GM18508 (cell line): ENCODE measurements at regions not wholly inside any gene's neighbourhood (a gene's known extent, or its start where the extent isn't known, plus 50 kb on each side); places are given as distances from the start of the nearest gene placed in this dataset.

Source experiments
- ATAC-seq: cut with Tn5 transposase; IDR thresholded peaks from one replicate; pipeline ENCODE4 v1.9.1; 2021; ENCODE audit warnings: moderate number of reproducible peaks; ENCODE audit not compliant: insufficient read depth, unreplicated experiment

DNA sequence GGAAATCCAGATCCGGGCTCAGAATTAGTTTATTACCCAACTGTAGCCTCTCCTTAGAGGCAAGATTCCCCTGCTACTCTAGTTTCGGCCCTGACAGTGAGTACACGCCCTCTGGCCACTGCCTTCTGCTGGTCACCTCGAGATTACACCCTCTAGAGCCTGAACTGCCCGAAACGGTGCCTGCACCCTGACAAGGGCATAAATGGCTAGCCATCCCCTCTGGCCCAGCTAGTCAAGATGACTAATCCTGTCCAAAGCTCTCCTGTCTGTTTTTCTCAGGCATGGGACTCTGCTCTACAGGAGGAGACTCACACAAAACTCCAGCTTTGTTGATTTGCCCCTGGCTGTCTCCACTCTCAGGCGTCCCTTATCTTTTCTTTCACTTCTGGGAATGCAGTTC lies 150.5 kb upstream of the UBE2E2 start:
- ATAC-seq = no peak

DNA sequence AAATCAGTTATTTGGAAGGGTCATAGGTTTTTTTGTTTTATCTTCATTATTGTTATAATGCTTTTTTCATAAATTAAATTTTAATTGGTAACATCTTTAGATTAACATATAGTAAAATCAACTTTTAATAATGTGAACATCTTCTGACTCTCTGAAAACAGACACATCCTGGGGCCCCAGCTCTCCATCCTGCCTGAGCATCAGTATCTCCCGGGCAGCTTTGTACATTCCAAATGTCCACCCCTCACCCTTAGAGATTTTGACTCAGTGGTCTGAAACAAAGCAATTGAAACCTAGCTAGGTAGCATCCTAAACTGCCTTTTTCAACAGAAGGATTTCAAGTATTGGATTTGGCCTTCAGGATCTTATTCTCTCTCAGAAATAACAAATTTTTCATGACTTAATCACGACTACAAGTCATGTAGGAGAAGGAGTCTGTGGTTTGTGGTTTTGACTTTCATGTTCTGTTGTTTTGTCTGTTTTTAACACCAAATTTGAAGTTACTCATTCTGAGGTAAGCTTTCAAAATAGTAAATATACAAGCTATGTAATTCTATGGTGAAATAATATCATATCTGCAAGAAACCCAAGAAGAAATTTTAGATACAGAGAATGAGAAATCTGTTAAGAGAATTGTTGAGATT lies 147.3 kb upstream of the UBE2E2 start:
- ATAC-seq = peak; percentile 78

DNA sequence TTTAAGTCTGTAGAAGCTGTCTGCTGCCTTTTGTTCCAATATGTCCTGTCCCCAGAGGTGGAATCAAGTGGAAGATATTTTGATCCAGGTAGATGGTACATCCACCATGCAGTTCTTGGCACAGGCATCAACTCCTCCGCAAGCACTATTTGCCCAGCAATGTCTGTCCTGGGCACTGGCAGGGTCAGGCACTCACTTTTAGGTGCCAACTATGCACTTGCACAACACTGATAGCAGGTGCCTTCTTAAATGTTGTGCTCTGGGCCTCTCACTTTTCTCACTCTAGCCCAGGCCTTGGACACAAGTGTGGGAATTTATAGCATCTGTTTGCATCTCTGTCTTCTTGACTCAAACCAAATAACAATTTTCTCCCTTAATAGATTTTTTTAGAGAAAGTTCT lies 140.5 kb upstream of the UBE2E2 start:
- ATAC-seq = no peak

DNA sequence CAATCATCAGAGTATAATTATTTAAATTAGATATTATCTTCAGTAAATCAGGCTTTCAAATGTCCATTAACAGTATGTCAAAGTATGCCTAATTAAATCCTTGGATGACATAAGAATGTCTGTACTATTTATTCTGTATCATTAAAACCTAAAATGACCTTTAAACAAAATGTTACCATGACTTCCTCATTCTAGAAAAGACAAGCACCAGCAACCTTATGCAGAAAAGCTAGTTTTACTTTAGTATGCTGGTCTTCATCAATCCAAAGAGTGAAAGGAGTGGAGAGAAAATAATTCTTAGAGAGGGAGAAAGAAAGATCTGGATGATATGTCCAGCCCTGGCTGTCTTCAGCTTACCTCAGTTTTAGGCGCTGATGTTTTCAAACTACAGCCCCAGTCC lies 140.1 kb upstream of the UBE2E2 start:
- no peak for ATAC-seq

DNA sequence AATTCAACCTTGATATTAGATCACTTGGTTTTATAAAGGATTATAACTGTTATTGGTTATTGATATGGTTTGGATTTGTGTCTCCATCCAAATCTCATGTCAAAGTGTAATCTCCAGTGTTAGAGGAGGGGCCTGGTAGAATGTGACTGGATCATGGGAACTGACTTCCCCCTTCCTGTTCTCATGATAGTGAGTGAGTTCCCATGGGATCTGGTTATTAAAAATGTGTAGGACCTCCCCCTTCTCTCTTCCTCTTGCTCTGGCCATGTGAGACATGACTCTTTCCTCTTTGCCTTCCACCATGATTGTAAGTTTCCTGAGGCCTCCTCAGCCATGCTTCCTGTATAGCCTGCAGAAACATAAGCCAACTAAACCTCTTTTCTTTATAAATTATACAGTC lies 136.0 kb upstream of the UBE2E2 start:
- ATAC-seq = no peak

DNA sequence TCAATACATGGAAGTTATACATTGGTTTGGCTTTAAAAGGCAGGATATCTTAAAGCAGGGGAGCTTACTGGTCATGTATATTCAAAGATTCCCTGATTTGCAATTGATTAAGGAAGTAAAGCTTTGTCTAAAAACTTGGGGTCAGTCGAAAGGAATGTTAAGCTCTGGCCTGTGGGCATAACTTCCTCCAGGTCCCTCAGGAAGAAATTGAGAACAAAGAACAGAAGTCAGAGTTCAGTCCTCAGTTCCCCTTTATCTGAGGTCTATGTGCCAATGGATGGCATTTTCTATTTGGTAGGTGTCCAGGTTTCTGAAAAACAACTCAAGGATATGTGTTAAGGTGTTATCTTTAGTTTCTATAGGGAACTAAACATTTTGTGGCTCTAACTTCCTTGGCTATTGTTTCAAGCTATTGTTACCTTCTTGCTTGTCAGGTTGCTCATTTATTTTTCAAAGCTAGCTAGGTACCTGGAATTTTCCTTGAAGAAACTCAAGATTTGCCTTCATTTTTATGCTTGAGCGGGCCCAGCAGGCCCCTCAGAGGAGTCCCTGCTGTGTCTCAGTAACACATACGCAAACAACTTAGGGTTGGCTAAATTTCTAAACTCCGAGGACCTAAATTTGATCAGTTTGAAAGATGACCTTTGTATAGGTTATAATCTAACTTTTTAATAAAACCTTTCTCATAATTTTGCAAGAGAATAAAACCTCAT lies 135.0 kb upstream of the UBE2E2 start:
- no peak for ATAC-seq

DNA sequence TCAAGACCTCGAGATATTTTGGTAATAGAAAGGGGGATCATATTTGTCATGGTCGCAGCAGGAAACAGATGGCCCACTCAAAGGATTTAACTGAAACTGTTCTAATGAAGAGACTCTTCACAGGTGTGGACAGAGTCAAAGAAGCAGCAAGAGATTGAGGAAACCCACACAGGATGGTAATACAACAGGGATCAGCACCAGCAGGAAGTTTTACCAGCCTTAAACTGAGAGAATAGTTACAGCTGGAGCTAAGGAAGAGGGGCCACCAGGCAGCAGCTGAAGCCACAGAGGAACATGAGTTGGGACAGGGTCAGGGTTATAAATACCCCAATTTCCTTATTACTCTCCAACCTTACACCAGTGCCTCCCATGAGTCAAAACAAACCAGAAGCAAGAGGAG lies 131.8 kb upstream of the UBE2E2 start:
- ATAC-seq = peak; percentile 14

DNA sequence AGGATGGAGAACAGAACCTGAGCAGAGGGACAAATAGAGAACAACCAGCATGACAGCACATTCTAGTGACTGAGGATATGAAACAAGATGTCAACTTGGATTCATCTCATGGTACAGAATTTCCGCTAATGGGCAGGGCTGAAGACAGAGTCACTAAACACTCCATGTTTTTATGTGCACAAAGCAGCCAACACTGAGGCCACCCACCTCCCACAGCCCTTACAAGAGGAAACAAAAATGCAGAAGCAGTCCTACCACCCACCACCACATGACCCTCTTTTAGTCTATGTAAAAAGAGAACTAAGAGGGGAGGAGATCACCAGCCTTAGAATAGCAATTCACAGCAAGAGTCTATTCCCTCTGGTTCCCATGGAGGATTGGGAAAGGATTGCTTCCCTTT lies 131.4 kb upstream of the UBE2E2 start:
- peak; percentile 41 for ATAC-seq

DNA sequence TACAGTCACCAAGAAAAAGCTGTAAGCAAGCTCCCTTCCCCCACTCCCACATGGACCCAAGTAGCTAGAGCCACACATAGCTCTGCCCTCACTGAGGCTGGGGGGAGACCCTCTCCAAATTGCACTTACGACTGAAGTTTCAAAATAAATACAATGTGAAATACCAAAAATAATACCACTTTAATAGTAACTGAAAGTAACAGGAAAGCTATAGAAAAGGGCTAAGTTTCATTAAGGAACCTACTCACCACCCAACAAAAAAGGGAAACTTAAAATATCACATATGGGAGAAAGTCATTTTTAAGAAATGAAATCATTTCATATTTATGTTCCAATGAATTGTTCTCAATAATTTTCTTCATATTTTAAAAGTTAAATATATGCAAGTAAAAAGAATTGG lies 130.4 kb upstream of the UBE2E2 start:
- no peak for ATAC-seq

DNA sequence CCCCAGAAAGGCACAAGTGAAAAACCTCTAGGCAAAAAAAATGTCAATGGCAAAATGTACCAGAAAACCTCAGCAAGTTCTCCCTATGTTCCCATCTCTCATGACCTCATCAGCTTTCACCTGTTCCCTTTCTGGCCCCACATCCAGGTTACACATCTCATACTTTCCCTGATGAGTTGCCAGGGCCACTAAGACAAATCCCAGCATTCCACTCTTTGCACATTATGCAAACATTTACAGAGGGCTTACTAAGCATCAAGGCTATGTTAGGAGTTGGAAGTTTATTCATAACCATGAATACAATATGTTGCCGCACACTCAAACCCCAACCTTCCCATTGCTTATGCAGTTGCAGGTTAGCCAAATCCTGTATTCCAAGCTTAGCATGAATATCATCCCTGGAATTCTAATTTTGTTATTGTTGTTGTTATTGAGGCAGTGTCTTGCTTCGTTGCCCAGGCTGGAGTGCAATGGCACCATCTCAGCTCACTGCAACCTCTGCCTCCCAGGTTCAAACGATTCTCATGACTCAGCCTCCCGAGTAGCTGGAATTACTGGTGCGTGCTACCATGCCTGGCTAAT lies 129.3 kb upstream of the UBE2E2 start:
- no peak for ATAC-seq

DNA sequence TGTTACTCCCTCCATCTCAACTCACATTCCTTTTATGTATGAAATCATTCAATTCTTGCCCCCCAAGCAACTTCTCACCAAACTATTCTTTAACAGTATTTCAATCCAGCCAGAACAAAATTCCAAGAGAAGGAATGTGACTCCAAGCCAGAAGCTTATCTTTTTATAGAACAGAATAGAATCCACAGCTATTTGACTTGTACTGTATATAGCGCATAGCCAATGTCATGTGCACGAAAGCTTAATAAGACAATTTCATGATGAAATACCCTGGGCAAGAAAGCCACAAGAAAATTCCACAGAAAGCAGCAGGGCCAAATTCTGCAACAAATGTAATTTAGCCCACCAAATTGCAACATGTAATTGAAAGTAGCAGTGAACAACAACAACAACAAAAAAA lies 127.6 kb upstream of the UBE2E2 start:
- no peak for ATAC-seq

DNA sequence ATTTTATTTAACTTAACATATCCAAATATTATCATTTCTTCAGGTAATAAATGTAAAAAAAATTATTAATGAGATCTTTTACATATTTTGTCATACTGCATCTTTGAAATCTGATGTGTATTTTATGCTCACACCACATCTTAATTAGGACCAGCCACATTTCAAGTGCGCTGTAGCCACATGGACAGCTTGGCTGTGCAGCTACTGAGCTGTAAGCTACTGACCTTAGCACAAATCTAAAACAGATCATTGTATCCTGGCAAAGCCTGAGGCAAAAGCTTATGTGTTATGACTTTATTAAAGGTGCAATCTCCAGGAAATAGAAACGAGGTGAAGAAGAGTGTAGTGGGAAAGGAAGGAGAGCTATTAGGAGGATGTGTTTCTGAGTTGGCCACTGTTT lies 126.7 kb upstream of the UBE2E2 start:
- ATAC-seq = no peak

DNA sequence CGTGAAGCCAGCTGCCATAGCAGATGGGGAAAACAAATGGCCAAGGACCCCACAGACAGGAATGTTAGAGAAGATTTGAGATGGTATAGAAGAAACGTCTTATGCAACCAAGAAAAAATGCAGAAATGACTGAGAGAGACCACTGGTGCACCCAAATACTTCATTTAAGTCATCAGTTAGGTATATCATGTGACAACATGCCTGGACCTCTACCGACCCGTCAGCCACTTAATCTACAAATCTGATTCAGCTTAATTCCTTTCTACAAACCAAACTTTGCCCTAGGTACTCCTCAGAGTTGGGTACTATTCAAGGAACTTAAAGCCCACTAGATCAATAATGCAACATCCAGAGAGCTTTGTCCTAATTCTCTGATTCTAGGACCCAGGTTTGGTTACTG lies 126.0 kb upstream of the UBE2E2 start:
- no peak for ATAC-seq

DNA sequence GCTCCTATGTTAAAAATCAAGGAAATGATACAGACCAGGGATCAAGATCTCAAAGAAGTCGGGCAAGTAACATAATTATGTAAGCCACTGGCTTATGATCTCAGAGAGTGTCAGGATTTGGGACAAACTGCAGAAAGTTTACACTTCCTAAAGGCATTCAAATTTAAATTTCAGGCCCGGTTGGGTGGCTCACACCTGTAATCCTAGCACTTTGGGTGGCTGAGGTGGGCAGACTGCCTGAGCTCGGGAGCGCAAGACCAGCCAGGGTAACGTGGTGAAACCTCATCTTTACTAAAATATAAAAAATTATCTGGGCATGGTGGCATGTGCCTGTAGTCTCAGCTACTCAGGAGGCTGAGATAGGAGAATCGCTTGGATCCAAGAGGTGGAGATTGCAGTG lies 124.4 kb upstream of the UBE2E2 start:
- no peak for ATAC-seq

DNA sequence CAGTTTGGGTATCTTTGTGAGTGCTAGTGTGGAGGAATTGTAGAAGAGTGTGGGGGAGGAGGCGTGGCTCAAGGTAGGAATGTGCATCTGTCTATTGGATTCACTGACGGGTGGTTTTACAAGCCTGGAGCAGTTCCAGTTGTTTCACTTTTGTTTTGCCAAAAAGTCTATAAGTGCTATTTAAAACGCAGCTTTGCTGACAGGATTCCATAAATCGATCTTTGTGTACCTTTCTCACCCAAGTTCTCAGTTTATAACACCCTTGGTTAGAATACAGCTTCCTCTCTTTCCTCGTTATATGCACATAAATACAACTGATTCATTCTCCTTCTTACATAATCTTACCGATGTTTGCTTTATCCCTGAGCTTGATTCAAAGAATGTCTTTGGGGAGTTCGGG lies 123.2 kb upstream of the UBE2E2 start:
- ATAC-seq = no peak

DNA sequence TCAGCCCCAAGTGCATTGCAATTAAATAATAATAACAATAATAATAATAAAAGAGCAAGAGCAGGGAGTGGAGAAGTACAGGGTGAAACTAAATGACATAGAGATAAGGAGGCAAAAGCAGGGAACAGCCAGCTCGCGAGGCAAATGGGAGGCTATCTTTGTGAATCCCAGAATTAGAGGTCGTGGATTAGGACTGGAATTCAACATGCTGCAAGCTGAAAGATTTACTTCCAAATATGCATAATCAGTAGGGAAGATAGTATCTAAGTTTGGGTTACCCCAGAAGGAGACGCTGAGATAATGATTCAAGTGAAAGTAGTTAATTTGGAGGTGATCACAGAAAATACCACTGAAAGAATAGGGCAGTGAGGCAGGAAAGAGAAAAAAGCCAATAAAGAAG lies 119.4 kb upstream of the UBE2E2 start:
- ATAC-seq = no peak

DNA sequence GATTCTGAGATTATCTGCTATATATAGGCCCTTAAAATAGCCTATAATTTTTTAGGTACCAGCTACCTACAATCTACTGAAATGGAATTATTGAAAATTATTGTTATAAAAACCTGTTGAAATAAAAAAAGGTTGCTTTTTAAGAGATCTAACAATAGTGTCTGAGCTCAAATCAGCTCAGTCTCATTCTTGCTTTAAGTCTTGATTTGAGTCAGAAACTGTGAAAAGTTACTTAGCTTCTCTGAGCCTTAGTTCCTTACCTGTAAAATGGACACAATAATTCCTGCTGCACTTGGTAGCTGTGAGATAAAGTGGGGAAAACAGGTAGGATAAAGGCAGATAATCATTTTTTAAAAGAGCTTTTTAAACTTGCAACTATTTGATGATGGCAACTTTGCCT lies 118.8 kb upstream of the UBE2E2 start:
- no peak for ATAC-seq

DNA sequence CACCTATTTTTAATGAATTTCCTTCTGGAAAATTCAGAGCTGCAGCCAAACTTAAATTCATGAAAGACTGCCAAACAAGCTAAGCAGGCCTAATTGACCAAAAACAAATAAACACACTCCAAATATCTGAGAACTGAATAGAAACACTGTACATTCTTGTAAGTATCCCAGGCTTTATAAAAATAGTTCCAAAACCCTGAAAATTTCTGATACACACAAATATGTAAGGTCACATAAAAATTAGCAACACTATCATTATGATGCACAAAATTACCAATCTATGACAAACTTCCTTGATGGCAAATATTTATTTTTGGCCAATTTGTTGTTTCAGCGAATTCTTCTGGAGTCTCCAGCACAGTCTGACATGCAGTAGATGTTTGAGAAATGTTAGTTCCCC lies 117.9 kb upstream of the UBE2E2 start:
- ATAC-seq = no peak

DNA sequence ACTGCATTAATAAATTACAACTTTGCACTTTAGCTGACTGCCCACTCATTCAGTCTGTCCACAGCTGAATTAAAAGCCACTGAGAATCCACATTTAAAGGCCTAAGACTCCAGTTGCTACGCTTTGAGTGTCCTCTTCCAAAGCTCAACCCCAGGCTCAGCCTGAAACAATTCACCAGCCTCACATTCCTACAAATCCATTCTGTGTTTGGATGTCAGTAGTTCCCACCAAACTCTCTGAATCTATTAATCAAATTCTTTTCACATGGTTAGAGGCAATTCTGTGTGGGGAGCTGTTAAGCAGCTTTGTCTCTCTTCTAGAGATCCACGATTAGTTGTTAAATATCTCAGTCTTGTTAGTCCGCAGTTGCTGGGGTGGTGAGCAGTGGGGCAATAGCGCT lies 116.8 kb upstream of the UBE2E2 start:
- ATAC-seq = no peak

DNA sequence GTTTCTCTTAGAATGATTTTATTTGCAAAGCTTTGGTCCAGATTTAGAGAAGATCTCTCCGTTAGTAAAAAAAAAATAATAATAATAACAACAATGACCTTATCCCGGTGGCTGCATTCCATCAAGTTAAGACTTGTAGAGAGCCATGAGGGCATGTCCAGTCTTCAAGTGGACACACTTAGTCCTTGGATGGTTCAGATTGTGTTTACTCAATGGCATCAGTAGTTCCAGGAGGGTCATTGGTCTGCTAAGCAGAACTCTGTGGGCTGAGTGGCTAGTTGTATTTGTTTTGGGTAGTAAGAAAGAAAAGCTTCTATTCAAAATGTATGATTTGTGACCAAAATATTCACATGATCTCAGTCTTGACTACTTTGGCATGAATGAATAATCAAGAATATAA lies 116.3 kb upstream of the UBE2E2 start:
- ATAC-seq = no peak

DNA sequence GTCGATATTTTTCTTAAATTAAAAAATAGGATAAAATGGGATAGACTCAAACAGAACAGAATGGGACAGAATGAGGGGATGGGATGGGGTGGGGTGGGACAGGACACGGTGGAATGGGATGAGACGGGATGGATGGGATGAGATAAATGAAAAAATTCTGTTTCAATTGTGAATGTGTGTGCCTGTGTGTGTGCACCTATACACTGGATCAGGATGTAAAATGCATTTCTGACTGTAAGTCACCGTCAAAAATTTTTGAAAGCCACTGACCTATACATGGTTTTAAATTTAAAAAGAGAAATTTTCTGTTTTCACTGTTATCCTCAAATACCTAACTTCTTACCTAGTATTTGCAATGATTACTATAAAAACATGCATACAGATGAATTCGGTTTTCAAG lies 108.7 kb upstream of the UBE2E2 start:
- no peak for ATAC-seq

DNA sequence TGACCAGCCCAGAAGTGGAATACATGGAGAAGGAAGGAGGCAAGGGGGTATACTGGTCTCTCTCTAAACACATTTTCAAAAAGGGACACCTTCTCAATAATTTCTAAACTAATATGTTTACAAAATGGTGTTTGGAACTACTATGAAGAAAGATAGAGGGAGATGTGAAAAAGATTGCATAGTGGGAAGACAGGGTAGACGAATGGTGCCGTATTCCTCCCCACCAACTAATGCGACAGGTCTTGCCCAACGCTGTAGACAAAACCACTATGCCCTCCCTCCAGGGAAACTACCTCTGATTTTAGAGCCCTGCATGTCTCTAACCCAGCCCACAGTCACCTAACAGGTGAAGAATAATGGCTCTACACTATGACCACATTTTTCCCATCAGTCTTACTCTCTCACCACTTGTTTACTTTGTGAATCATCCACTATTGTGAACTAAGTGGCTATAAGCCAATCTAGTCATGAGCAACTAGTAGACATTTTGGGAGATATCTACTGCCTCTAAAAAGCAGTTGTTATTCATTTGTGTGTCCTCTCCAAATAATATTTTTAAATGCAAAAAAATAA lies 108.2 kb upstream of the UBE2E2 start:
- no peak for ATAC-seq
